Naive thymus-derived CD4-positive, alpha-beta T cell (primary cell): ENCODE measurements at regions not wholly inside any gene's neighbourhood (a gene's known extent, or its start where the extent isn't known, plus 50 kb on each side); places are given as distances from the start of the nearest gene placed in this dataset.

Source experiments
- ATAC-seq: fragments of 150-1000 bp; cut with Tn5 transposase; 2 replicates; pipeline ENCODE4 v1.10.0; 2021; ENCODE audit warnings: mild to moderate bottlenecking, moderate library complexity
- CTCF ChIA-PET: fragments of 350-600 bp; sonication (Branson Sonifier 250); formaldehyde crosslinking; loops from one replicate; lab custom pipeline; 2021; ENCODE audit warnings: antibody characterized with exemption; lab: Charles Lee
- POLR2A ChIA-PET: fragments of 350-600 bp; sonication (Branson Sonifier 250); formaldehyde crosslinking; loops from one replicate; lab custom pipeline; 2021; ENCODE audit warnings: antibody characterized with exemption, inconsistent platforms; lab: Charles Lee
- DNase-seq, 9 donors: peaks; one replicate each; pipeline versions ENCODE4 v3.0.0 to v3.0.0-alpha.2; 2020 to 2022; ENCODE audit warnings: mixed read lengths in 1 of 9
- H3K27ac ChIP-seq: one replicate; pipeline ENCODE4 v1.7.0; 2013; ENCODE audit warnings: mild to moderate bottlenecking, low read depth, low read length, moderate library complexity
- H3K27me3 ChIP-seq, 2 donors: one replicate each; pipeline ENCODE4 v1.7.0; 2013; ENCODE audit warnings: low read length in 2 of 2, mild to moderate bottlenecking in 2 of 2, moderate library complexity in 2 of 2; ENCODE audit not compliant: control insufficient read depth in 2 of 2, insufficient read depth in 2 of 2
- H3K36me3 ChIP-seq, 3 experiments: 1 replicate in 2 of 3; 2 replicates in 1 of 3; pipeline ENCODE4 v1.7.0; 2013; ENCODE audit warnings: low read length in 3 of 3, mild to moderate bottlenecking in 3 of 3, moderate library complexity in 1 of 3; ENCODE audit not compliant: insufficient read depth in 3 of 3, control insufficient read depth in 2 of 3
- H3K4me1 ChIP-seq, 2 donors: one replicate each; pipeline ENCODE4 v1.7.0; 2013; ENCODE audit warnings: low read length in 2 of 2, mild to moderate bottlenecking in 2 of 2, moderate library complexity in 1 of 2; ENCODE audit not compliant: control insufficient read depth in 2 of 2, insufficient read depth in 2 of 2
- H3K4me3 ChIP-seq: 2 replicates; pipeline ENCODE4 v1.7.0; 2013; ENCODE audit warnings: mild to moderate bottlenecking, low read length
- H3K9me3 ChIP-seq, 3 experiments: 1 replicate in 2 of 3; 2 replicates in 1 of 3; pipeline ENCODE4 v1.7.0; 2013; ENCODE audit warnings: low read length in 3 of 3; ENCODE audit not compliant: control insufficient read depth in 2 of 3
- H3K27ac Mint-ChIP-seq, 9 donors: one replicate each; pipeline ENCODE4 v1.8.0; 2020 to 2022; ENCODE audit warnings: mixed read lengths in 9 of 9, mild to moderate bottlenecking in 8 of 9, moderate library complexity in 5 of 9, inconsistent platforms in 2 of 9
- H3K27me3 Mint-ChIP-seq, 5 donors: one replicate each; pipeline ENCODE4 v1.8.0; 2021 to 2022; ENCODE audit warnings: mixed read lengths in 5 of 5, mild to moderate bottlenecking in 1 of 5
- H3K36me3 Mint-ChIP-seq, 5 donors: one replicate each; pipeline ENCODE4 v1.8.0; 2020 to 2022; ENCODE audit warnings: mixed read lengths in 5 of 5, mild to moderate bottlenecking in 3 of 5, inconsistent platforms in 1 of 5
- H3K4me1 Mint-ChIP-seq, 7 donors: one replicate each; pipeline ENCODE4 v1.8.0; 2020 to 2022; ENCODE audit warnings: mixed read lengths in 7 of 7, mild to moderate bottlenecking in 3 of 7, inconsistent platforms in 1 of 7
- H3K4me3 Mint-ChIP-seq, 10 donors: one replicate each; pipeline ENCODE4 v1.8.0; 2020 to 2022; ENCODE audit warnings: mild to moderate bottlenecking in 10 of 10, mixed read lengths in 10 of 10, moderate library complexity in 6 of 10, inconsistent platforms in 2 of 10
- H3K9me3 Mint-ChIP-seq, 11 donors: one replicate each; pipeline ENCODE4 v1.8.0; 2020 to 2022; ENCODE audit warnings: mixed read lengths in 11 of 11, mild to moderate bottlenecking in 4 of 11, inconsistent platforms in 1 of 11, moderate library complexity in 1 of 11
- intact Hi-C, 2 donors: fragments of 100-400 bp; cut with micrococcal nuclease; formaldehyde crosslinking; loops; one replicate each; pipeline ENCODE4 v1.15.1; 2023

GRCh38 chr7:41148521-41148951 is 554.4 kb downstream of the INHBA start:
- intact Hi-C loops: no loop called here

GRCh38 chr7:41147606-41148485 is 555.0 kb downstream of the INHBA start:
- Histone ChIP-seq H3K36me3 (no peaks in the 10 kb centered on the region), H3K9me3 (no peaks in the 10 kb centered on the region), H3K4me3 (no peak overlapping the region), H3K27me3 (no peaks in the 10 kb centered on the region), H3K4me1 (no peaks in the 10 kb centered on the region), H3K27ac (no peak overlapping the region)
- Mint-ChIP-seq H3K36me3 (no peaks in the 10 kb centered on the region), H3K4me3 (no peak overlapping the region), H3K27me3 (peaks cover 0 to 3% (median 0%) of the 10 kb centered on the region in 5 donors), H3K4me1 (no peaks in the 10 kb centered on the region), H3K27ac (no peak overlapping the region), H3K9me3 (peaks cover 0 to 13% (median 1%) of the 10 kb centered on the region in 11 donors)
- ChIA-PET POLR2A (no interaction called here), CTCF (no interaction called here)
- DNase-seq (no peak), ATAC-seq (no peak)
- intact Hi-C loops: no loop called here

More at GRCh38 chr7:41148521-41148951, 554.4 kb downstream of the INHBA start:
- H3K36me3 ChIP-seq: no peaks in the 10 kb centered on the region
- DNase-seq (no peak), ATAC-seq (no peak)
- no peaks in the 10 kb centered on the region for H3K4me1 ChIP-seq
- peaks cover 0 to 13% (median 1%) of the 10 kb centered on the region in 11 donors for H3K9me3 Mint-ChIP-seq
- ChIA-PET POLR2A (no interaction called here), CTCF (no interaction called here)
- no peak overlapping the region for H3K27ac ChIP-seq
- H3K4me3 Mint-ChIP-seq: no peak overlapping the region
- no peaks in the 10 kb centered on the region for H3K4me1 Mint-ChIP-seq
- H3K27ac Mint-ChIP-seq: no peak overlapping the region
- H3K4me3 ChIP-seq: no peak overlapping the region
- no peaks in the 10 kb centered on the region for H3K9me3 ChIP-seq
- H3K27me3 Mint-ChIP-seq: peaks cover 0 to 3% (median 0%) of the 10 kb centered on the region in 5 donors
- H3K36me3 Mint-ChIP-seq: no peaks in the 10 kb centered on the region
- no peaks in the 10 kb centered on the region for H3K27me3 ChIP-seq

GRCh38 chr7:41146429-41146828 is 556.5 kb downstream of the INHBA start:
- H3K36me3 Mint-ChIP-seq: no peaks in the 10 kb centered on the region
- H3K4me1 ChIP-seq: no peaks in the 10 kb centered on the region
- H3K36me3 ChIP-seq: no peaks in the 10 kb centered on the region
- no peaks in the 10 kb centered on the region for H3K27me3 ChIP-seq
- H3K4me3 ChIP-seq: no peak overlapping the region
- DNase-seq (no peak), ATAC-seq (no peak)
- no peaks in the 10 kb centered on the region for H3K27me3 Mint-ChIP-seq
- H3K27ac ChIP-seq: no peak overlapping the region
- no peak overlapping the region for H3K27ac Mint-ChIP-seq
- intact Hi-C loops: no loop called here
- no peaks in the 10 kb centered on the region for H3K4me1 Mint-ChIP-seq
- ChIA-PET POLR2A (no interaction called here), CTCF (no interaction called here)
- no peaks in the 10 kb centered on the region for H3K9me3 ChIP-seq
- H3K4me3 Mint-ChIP-seq: no peak overlapping the region
- peaks cover 0 to 10% (median 1%) of the 10 kb centered on the region in 11 donors for H3K9me3 Mint-ChIP-seq

- no peak overlapping the region for H3K4me3 Mint-ChIP-seq
- H3K9me3 Mint-ChIP-seq: peaks cover 0 to 10% (median 1%) of the 10 kb centered on the region in 11 donors
- Histone ChIP-seq H3K9me3 (no peaks in the 10 kb centered on the region), H3K27me3 (no peaks in the 10 kb centered on the region), H3K4me1 (no peaks in the 10 kb centered on the region), H3K4me3 (no peak overlapping the region), H3K36me3 (no peaks in the 10 kb centered on the region), H3K27ac (no peak overlapping the region)
- CTCF ChIA-PET: no interaction called here
- no peaks in the 10 kb centered on the region for H3K27me3 Mint-ChIP-seq
- intact Hi-C loops: no loop called here
- H3K27ac Mint-ChIP-seq: no peak overlapping the region
- H3K36me3 Mint-ChIP-seq: no peaks in the 10 kb centered on the region
- ATAC-seq (no peak), DNase-seq (no peak)
- no peaks in the 10 kb centered on the region for H3K4me1 Mint-ChIP-seq
- POLR2A ChIA-PET: no interaction called here
Measured at GRCh38 chr7:41145656-41146055, 557.2 kb downstream of the INHBA start.

GRCh38 chr7:41142904-41143473 is 559.9 kb downstream of the INHBA start:
- ATAC-seq: no peak
- ChIA-PET CTCF (no interaction called here), POLR2A (no interaction called here)
- H3K4me3 Mint-ChIP-seq: no peak overlapping the region
- no peak overlapping the region for H3K27ac Mint-ChIP-seq
- no peaks in the 10 kb centered on the region for H3K36me3 Mint-ChIP-seq
- Histone ChIP-seq H3K4me1 (no peaks in the 10 kb centered on the region), H3K9me3 (no peaks in the 10 kb centered on the region), H3K27me3 (no peaks in the 10 kb centered on the region), H3K36me3 (no peaks in the 10 kb centered on the region), H3K27ac (no peak overlapping the region), H3K4me3 (no peak overlapping the region)
- no peak for DNase-seq
- intact Hi-C loops: no loop called here
- no peaks in the 10 kb centered on the region for H3K27me3 Mint-ChIP-seq
- no peaks in the 10 kb centered on the region for H3K4me1 Mint-ChIP-seq
- peaks cover 0 to 14% (median 0%) of the 10 kb centered on the region in 11 donors for H3K9me3 Mint-ChIP-seq

- Histone ChIP-seq H3K4me3 (no peak overlapping the region), H3K27me3 (no peaks in the 10 kb centered on the region), H3K4me1 (no peaks in the 10 kb centered on the region), H3K27ac (no peak overlapping the region), H3K36me3 (no peaks in the 10 kb centered on the region), H3K9me3 (no peaks in the 10 kb centered on the region)
- peaks cover 0 to 10% (median 1%) of the 10 kb centered on the region in 11 donors for H3K9me3 Mint-ChIP-seq
- CTCF ChIA-PET: no interaction called here
- H3K27ac Mint-ChIP-seq: no peak overlapping the region
- no peak overlapping the region for H3K4me3 Mint-ChIP-seq
- intact Hi-C loops: no loop called here
- POLR2A ChIA-PET: no interaction called here
- no peaks in the 10 kb centered on the region for H3K36me3 Mint-ChIP-seq
- no peaks in the 10 kb centered on the region for H3K27me3 Mint-ChIP-seq
- no peak for ATAC-seq
- no peaks in the 10 kb centered on the region for H3K4me1 Mint-ChIP-seq
- no peak for DNase-seq
Measured at GRCh38 chr7:41139789-41140188, 563.1 kb downstream of the INHBA start.

- H3K9me3 ChIP-seq: no peaks in the 10 kb centered on the region
- ATAC-seq (peak; percentile 8), DNase-seq (no peak)
- Mint-ChIP-seq H3K27me3 (no peaks in the 10 kb centered on the region), H3K27ac (no peak overlapping the region), H3K4me1 (no peaks in the 10 kb centered on the region), H3K36me3 (no peaks in the 10 kb centered on the region), H3K4me3 (no peak overlapping the region), H3K9me3 (peaks cover 0 to 10% (median under 1%) of the 10 kb centered on the region in 11 donors)
- H3K36me3 ChIP-seq: no peaks in the 10 kb centered on the region
- POLR2A ChIA-PET: no interaction called here
- H3K4me3 ChIP-seq: no peak overlapping the region
- intact Hi-C loops: no loop called here
- H3K4me1 ChIP-seq: no peaks in the 10 kb centered on the region
- no peaks in the 10 kb centered on the region for H3K27me3 ChIP-seq
- CTCF ChIA-PET: no interaction called here
- H3K27ac ChIP-seq: no peak overlapping the region
Measured at GRCh38 chr7:41136551-41136950, 566.3 kb downstream of the INHBA start.
